DND-41 (cell line): ENCODE measurements at regions not wholly inside any gene's neighbourhood (a gene's known extent, or its start where the extent isn't known, plus 50 kb on each side); places are given as distances from the start of the nearest gene placed in this dataset.

Experiments used
- ATAC-seq: fragments of 200-7000 bp; cut with Tn5 transposase; 3 replicates; pipeline ENCODE4 v1.9.1; 2021; ENCODE audit warnings: low read depth; ENCODE audit not compliant: insufficient read depth
- DNase-seq: peaks from one replicate; pipeline ENCODE4 v3.0.0-alpha.2; 2020
- H2AFZ ChIP-seq: 2 replicates; pipeline ENCODE4 v1.6.0; 2012; ENCODE audit warnings: low read depth, low read length
- H3K27ac ChIP-seq: 2 replicates; pipeline ENCODE4 v1.5.1; 2012; ENCODE audit warnings: low read length, inconsistent platforms
- H3K27me3 ChIP-seq: fragments of 200-600 bp; sonication (generic); 2 replicates; pipeline ENCODE4 v1.6.0; 2012; ENCODE audit warnings: low read length, mild to moderate bottlenecking, inconsistent platforms; ENCODE audit not compliant: insufficient read depth, poor library complexity
- H3K36me3 ChIP-seq: 2 replicates; pipeline ENCODE4 v1.5.1; 2012; ENCODE audit warnings: low read length, inconsistent platforms; ENCODE audit not compliant: insufficient read depth
- H3K4me1 ChIP-seq: 2 replicates; pipeline ENCODE4 v1.5.1; 2012; ENCODE audit warnings: mild to moderate bottlenecking, low read length; ENCODE audit not compliant: insufficient read depth
- H3K4me2 ChIP-seq: 2 replicates; pipeline ENCODE4 v1.6.0; 2012; ENCODE audit warnings: mild to moderate bottlenecking, moderate library complexity, low read length, inconsistent platforms; ENCODE audit not compliant: insufficient read depth
- H3K4me3 ChIP-seq, 2 experiments: fragments of 200-600 bp in 1 of 2; shearing (Covaris generic) in 1 of 2; 2 replicates each; pipeline ENCODE4 v1.5.1; 2012 to 2016; ENCODE audit warnings: inconsistent platforms in 2 of 2, low read length in 2 of 2, mild to moderate bottlenecking in 2 of 2, low read depth in 1 of 2, moderate library complexity in 1 of 2
- H3K79me2 ChIP-seq: 2 replicates; pipeline ENCODE4 v1.6.0; 2012; ENCODE audit warnings: low read length, inconsistent platforms; ENCODE audit not compliant: insufficient read depth
- H3K9ac ChIP-seq: 2 replicates; pipeline ENCODE4 v1.6.0; 2012; ENCODE audit warnings: low read depth, mild to moderate bottlenecking, inconsistent platforms, low read length, moderate library complexity
- H3K9me3 ChIP-seq: 2 replicates; pipeline ENCODE4 v1.5.1; 2012; ENCODE audit warnings: low read length, moderate library complexity, mild to moderate bottlenecking, inconsistent platforms; ENCODE audit not compliant: insufficient read depth, severe bottlenecking
- H4K20me1 ChIP-seq: 2 replicates; pipeline ENCODE4 v1.6.0; 2012; ENCODE audit warnings: low read length; ENCODE audit not compliant: insufficient read depth
- CTCF ChIP-seq: IDR thresholded peaks from 2 replicates; pipeline ENCODE4 v1.5.1; 2012; ENCODE audit warnings: borderline replicate concordance, low read length, moderate library complexity, mild to moderate bottlenecking; ENCODE audit not compliant: poor library complexity, severe bottlenecking; ENCODE audit errors: extremely low read depth
- EZH2 ChIP-seq: IDR thresholded peaks from 3 replicates; pipeline ENCODE4 v1.6.1; 2012; ENCODE audit warnings: borderline replicate concordance, low read depth, mild to moderate bottlenecking, moderate library complexity, low read length, inconsistent platforms; ENCODE audit not compliant: severe bottlenecking

- Histone ChIP-seq H3K79me2 (no peaks in the 10 kb centered on the region), H2AFZ (no peak overlapping the region), H3K4me3 (no peak overlapping the region), H4K20me1 (no peaks in the 10 kb centered on the region), H3K4me2 (no peak overlapping the region), H3K36me3 (no peaks in the 10 kb centered on the region), H3K9me3 (no peaks in the 10 kb centered on the region), H3K27ac (no peak overlapping the region), H3K4me1 (no peaks in the 10 kb centered on the region), H3K27me3 (no peaks in the 10 kb centered on the region), H3K9ac (no peak overlapping the region)
- no peak for ATAC-seq
- no peak for TF ChIP-seq CTCF
- TF ChIP-seq EZH2 = no peak
- no peak for DNase-seq
Observed at GRCh38 chr2:163351966-163352365, 383.8 kb downstream of the FIGN start.

GRCh38 chr2:163351143-163351542 is 384.7 kb downstream of the FIGN start:
- no peak overlapping the region for H3K4me3 ChIP-seq
- H3K27me3 ChIP-seq = no peaks in the 10 kb centered on the region
- no peaks in the 10 kb centered on the region for H4K20me1 ChIP-seq
- no peaks in the 10 kb centered on the region for H3K79me2 ChIP-seq
- ATAC-seq (no peak), DNase-seq (no peak)
- H2AFZ ChIP-seq = no peak overlapping the region
- H3K36me3 ChIP-seq = no peaks in the 10 kb centered on the region
- H3K27ac ChIP-seq = no peak overlapping the region
- no peak overlapping the region for H3K9ac ChIP-seq
- TF ChIP-seq EZH2 (no peak), CTCF (no peak)
- no peaks in the 10 kb centered on the region for H3K9me3 ChIP-seq
- no peak overlapping the region for H3K4me2 ChIP-seq
- no peaks in the 10 kb centered on the region for H3K4me1 ChIP-seq

GRCh38 chr2:163348857-163349380 is 386.9 kb downstream of the FIGN start:
- DNase-seq = no peak
- H3K4me1 ChIP-seq = no peaks in the 10 kb centered on the region
- H3K36me3 ChIP-seq = no peaks in the 10 kb centered on the region
- no peak overlapping the region for H3K4me3 ChIP-seq
- H2AFZ ChIP-seq = no peak overlapping the region
- no peak for ATAC-seq
- no peak overlapping the region for H3K4me2 ChIP-seq
- H3K79me2 ChIP-seq = no peaks in the 10 kb centered on the region
- TF ChIP-seq EZH2 (no peak), CTCF (no peak)
- H3K9me3 ChIP-seq = no peaks in the 10 kb centered on the region
- no peak overlapping the region for H3K9ac ChIP-seq
- no peak overlapping the region for H3K27ac ChIP-seq
- no peaks in the 10 kb centered on the region for H4K20me1 ChIP-seq
- no peaks in the 10 kb centered on the region for H3K27me3 ChIP-seq
